ENCODE measurements at regions not wholly inside any gene's neighbourhood (a gene's known extent, or its start where the extent isn't known, plus 50 kb on each side); places are given as distances from the start of the nearest gene placed in this dataset.

- TF ChIP-seq CTCF (IDR thresholded peaks at IDR 0.05) (no peak), POLR2A (IDR thresholded peaks at IDR 0.05) (no peak)
Measured at GRCh38 chr7:121748546-121748945, 124.4 kb upstream of the PTPRZ1 start.
